ENCODE measurements at regions not wholly inside any gene's neighbourhood (a gene's known extent, or its start where the extent isn't known, plus 50 kb on each side); places are given as distances from the start of the nearest gene placed in this dataset.
"Not testable (repeated sequence)": the region's sequence is repeated elsewhere in the genome, so short reads cannot be mapped to it uniquely, and the experiment has no call there.

DNA sequence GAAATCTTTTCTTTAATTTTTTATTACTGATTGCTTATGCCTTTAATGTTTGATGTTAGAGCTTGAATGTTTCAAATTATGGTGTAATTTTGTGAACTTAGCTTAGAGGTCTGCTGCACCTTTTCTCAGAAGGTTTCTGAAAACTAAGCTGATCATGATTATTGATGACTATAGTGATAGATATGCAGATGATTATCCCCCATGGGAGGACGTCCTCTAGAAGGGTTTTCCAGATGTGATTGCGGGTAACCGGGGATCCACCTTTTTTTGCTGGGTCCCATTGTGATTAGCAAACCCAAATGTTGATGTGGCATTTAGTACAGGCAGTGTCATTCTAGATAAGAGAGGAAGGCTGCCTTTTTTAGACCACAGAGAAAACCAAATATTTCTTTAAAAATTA is 272.9 kb downstream of the FBXO8 start:
- intact Hi-C loops (cut with micrococcal nuclease), result no loop called here

DNA sequence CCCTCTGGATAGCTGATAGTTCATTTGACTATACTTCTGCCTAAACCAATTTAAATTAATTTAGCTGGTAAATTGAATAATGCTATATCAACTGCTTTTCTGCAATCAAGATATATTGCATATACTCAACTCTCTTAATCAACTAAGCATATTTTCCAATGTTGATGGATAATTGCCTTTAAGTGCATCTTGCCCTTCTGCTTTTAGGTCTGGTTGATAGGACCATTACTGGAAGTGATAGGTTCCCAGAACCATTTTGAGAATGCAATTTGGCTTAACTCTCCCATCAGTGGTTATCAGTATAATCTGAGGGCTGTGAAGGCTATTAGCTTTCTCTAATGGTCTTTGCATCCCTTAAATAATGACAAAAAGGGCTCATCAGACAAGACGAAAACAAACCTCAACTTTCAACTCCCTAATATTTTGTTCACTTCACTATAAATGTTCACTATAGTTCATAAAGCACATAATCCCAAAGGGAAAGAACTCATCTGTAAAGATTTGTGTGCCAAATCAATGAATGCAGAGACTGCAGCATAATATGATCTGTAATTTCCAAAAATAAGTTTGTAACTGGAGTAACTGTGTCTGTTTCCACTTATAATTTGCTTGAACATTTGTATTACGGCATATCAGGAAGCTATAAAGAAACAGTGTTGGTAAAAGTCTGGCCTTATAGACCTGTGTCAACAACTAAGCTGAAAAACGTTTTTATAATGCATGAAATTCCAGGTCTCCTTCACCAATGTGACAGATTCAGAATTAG is 273.6 kb downstream of the FBXO8 start:
- intact Hi-C loops (cut with micrococcal nuclease), result no loop called here

DNA sequence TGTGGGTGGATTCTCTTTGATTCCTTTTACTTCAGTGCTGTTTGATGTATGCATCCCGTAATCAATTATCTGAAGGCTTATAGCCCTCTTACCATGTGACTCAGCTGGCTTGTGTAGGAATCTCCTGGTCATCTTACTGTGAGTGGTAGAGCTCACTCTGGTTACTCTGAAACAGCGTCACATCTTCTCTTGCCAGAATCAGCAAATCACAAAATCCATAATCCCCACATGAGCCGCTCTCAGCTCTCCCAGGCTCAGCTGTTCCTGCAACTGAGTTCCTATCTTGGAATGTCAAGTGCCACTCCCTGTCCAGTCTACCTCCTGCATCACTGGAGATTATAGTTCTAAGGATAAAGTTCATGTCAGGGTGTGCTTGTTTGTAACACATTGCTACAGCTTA is 278.0 kb downstream of the FBXO8 start:
- intact Hi-C loops (cut with micrococcal nuclease), result no loop called here

DNA sequence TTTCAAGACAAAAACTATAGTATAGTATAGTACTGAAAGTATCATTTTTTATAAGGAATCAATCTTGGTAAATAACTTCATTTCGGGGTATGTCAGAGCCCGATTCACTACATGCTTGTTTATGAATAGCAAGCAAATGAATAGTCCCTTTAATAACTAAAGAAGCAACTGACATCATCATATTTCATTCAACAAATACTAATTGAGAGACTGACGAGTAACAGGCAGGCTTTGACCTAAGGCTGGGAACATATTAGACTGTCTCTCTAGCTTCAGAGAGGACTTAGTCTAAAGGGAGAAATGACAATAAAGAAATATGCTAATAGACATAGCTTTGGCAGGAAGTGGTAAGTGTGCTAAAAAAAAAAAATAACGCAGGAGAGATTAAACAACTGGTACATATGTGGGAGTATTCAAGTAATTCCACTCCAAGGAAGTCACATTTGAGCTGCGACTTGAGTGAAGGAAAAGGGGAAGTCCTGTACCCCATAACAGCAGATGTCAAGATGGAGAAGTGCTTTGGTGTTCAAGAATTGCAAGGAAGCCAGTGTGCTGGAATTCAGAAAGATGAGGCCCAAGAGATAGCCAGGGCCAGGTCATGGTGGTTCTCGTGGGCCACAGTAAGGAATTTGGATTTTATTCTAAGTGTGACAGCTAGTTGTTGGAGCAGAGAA is 284.9 kb downstream of the FBXO8 start:
- intact Hi-C loops (cut with micrococcal nuclease), result no loop called here

DNA sequence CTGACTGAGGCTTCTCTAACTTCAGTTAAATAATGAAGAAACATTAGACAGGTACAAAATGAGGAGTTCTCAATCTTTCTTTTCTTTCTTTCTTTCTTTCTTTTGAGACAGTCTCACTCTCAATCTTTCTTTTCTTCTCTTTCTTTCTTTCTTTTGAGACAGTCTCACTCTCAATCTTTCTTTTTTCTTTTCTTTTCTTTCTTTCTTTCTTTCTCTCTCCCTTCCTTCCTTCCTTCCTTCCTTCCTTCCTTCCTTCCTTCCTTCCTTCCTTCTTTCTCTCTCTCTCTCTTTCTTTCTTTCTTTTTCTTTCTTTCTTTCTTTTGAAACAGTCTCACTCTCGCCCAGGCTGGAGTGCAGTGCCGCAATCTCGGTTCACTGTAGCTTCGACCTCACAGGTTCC is 287.7 kb downstream of the FBXO8 start:
- intact Hi-C loops (cut with micrococcal nuclease), result not testable (repeated sequence)

- intact Hi-C loops (cut with micrococcal nuclease), result no loop called here
These were observed 291.7 kb downstream of the FBXO8 start for GRCh38 chr4:173991814-173992213.

GRCh38 chr4:173991316-173991715 is 292.2 kb downstream of the FBXO8 start:
- intact Hi-C loops (cut with micrococcal nuclease), result no loop called here

DNA sequence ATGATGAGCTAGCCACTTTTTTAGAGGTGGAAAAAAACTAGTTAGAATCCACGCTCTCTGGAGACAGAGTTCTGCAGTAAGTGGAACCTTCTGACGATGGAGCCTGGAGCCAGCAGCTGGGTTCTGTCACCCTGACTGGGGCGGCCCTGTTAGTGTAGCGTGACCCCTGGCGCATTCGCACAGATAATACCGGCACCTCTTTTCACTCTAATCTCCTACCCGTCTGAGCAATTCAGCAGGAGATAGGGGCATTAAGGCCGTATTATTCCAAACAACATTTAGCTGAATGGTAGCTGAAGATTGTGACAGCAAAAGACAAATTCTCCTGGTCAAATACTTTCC is 292.6 kb downstream of the FBXO8 start:
- intact Hi-C loops (cut with micrococcal nuclease), result loop anchor here (1.0 kb wide), 1 partner anchor 485 kb away; no protein-coding TSS in a partner anchor

- intact Hi-C loops (cut with micrococcal nuclease), result loop anchor here (1.0 kb wide), 1 partner anchor 484 kb away; no protein-coding TSS in a partner anchor
These were observed 293.2 kb downstream of the FBXO8 start for GRCh38 chr4:173990126-173990868.

DNA sequence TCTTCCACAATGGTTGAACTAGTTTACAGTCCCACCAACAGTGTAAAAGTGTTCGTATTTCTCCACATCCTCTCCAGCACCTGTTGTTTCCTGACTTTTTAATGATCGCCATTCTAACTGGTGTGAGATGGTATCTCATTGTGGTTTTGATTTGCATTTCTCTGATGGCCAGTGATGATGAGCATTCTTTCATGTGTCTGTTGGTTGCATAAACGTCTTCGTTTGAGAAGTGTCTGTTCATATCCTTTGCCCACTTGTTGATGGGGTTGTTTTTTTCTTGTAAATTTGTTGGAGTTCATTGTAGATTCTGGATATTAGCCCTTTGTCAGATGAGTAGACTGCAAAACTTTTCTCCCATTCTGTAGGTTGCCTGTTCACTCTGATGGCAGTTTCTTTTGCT is 319.9 kb downstream of the FBXO8 start:
- intact Hi-C loops (cut with micrococcal nuclease), result not testable (repeated sequence)

DNA sequence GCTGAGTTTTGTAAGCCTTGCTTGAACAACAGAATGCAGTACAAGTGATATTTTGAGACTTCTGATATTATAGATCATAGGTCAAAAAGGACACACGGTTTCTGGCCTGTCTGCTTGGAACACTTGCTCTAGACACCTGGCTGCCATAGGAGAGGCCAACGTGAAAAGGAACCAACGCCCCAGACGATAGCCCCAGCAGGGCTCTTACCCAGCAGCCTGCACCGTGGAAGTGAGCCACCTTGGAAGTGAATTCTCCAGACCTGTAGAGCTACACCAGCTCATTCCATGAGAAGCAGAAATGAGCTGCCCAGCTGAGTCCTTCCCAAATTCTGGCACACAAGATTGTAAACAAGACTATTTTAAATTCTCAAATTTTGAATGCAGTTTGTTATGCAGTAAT is 323.1 kb downstream of the FBXO8 start:
- intact Hi-C loops (cut with micrococcal nuclease), result no loop called here

DNA sequence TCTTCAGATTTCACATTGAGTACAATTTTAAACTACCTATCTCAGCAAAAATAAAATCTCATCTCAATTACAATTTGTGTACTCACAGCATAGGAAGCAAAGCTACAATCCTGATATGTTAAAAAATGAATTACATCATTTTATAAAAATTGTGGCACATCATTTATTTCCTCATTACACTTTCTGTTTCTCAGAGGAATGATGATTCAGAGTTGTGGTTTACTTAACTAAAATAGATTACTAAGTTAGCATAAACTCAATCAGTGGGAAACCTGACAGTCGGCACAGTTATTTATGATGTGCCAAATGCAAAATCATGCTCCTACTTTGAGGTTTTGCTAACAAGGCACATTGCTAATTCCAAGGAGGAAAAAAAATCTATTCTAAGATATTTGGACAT is 325.0 kb downstream of the FBXO8 start:
- intact Hi-C loops (cut with micrococcal nuclease), result no loop called here

- intact Hi-C loops (cut with micrococcal nuclease), result no loop called here
These were observed 339.9 kb downstream of the FBXO8 start for GRCh38 chr4:173943547-173943946.

DNA sequence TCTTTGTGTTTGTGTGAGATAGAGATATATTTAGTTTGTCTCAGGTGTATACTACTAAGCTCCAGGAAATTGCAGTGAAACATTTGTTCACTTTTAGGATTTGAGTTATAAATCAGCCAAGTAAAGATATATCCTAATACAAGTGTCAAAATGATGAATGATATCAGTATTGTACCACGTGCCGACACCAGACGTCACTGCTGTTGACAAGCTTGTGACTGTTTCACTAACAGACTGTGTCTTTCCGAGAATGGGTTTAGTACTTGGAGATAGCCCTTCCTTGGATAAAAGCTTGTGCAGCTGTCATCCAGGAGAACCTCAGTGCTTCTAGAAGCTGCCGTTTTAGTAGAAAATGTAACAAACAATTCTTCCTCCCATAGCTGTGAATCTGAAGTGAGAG is 343.3 kb downstream of the FBXO8 start:
- intact Hi-C loops (cut with micrococcal nuclease), result no loop called here

GRCh38 chr4:173937631-173938270 is 345.7 kb downstream of the FBXO8 start:
- intact Hi-C loops (cut with micrococcal nuclease), result no loop called here

- intact Hi-C loops (cut with micrococcal nuclease), result no loop called here
These were observed 346.6 kb downstream of the FBXO8 start for GRCh38 chr4:173936861-173937260.

DNA sequence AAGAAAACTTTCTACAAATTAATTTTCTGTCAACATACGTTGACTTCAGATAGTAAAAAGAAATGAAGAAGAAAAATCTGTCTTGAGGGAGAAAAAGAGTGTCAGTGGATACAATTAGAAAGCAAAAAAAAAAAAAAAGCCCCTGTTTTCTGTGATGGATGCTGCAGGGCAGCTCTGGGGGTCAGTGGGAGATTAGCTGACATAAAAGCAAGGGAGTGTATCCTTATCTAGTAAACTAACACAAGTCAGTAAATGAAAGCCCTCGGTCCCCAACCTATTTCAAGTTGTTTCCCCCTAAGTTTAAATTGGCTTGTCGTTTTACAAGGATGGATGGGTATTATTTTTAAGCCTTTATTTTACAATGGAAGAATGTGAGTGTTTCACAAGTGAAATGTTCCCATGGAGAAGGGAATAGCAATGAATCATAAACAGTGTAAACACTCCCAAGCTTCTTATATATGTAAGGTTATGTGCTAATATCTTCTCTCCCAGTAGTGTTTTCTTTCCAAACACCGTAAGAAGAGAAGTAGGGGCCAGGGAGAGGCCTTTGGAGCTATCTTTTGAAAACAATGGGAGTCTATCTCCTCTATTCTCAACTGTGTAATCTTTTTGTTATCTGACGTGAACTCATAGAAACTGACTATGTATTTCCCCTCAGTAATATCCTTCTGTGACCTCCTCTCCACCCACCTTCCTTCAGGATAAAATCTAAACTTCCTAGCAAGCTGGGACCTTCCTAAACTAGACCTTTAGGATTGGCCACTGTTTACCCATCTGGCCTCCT is 347.7 kb downstream of the FBXO8 start:
- intact Hi-C loops (cut with micrococcal nuclease), result no loop called here

DNA sequence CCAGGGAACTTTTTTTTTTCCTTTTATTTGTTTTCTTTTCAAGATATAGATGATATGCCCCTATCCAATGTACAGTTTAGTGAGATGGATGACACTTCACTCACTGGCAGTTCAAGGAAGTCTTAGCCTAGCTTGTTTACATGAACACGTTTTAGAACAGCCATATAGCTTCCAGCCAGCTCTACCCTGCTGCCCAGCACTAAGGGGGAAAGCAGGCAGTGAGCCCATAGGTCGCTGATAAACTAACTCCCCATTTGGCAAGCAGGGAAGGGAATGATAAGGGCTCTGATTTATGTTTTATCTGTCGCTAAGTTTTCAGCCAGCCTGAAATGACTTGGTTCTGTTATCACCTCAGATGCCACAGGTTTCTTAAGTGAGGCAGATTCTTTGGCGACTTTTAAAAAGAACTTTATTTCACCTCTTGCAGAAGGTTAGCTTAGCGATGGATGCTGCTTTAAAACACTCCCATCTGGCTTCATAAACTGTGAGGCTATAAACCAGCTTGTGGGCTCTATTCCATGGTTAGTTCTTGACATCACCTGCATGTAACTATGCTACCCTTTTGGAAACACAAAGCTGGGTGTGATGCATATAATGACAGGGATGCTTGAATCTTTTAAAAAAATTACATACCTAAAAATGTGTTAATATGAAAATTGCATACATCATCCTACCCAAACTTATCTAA is 348.4 kb downstream of the FBXO8 start:
- intact Hi-C loops (cut with micrococcal nuclease), result no loop called here

- intact Hi-C loops (cut with micrococcal nuclease), result no loop called here
These were observed 349.3 kb downstream of the FBXO8 start for GRCh38 chr4:173934201-173934600.

- intact Hi-C loops (cut with micrococcal nuclease), result no loop called here
These were observed 350.8 kb downstream of the FBXO8 start for GRCh38 chr4:173932701-173933100.
